Jurkat, Clone E6-1 (cell line): ENCODE measurements at regions not wholly inside any gene's neighbourhood (a gene's known extent, or its start where the extent isn't known, plus 50 kb on each side); places are given as distances from the start of the nearest gene placed in this dataset.

Experiments used
- DNase-seq: peaks from one replicate; pipeline ENCODE4 v3.0.0-alpha.2; 2011; ENCODE audit warnings: low read depth, low spot score
- H3K4me3 ChIP-seq: 2 replicates; pipeline ENCODE4 v1.5.1; 2011; ENCODE audit warnings: mild to moderate bottlenecking, low read length, control low read depth, moderate library complexity

GRCh38 chr6:166877906-166878305, 78.4 kb downstream of the RNASET2 start:
- DNase-seq: no peak
- no peak overlapping the region for H3K4me3 ChIP-seq

- no peak for DNase-seq
- H3K4me3 ChIP-seq: no peak overlapping the region
Measured at GRCh38 chr6:166877349-166877748, 79.0 kb downstream of the RNASET2 start.

- no peak overlapping the region for H3K4me3 ChIP-seq
- no peak for DNase-seq
Measured at GRCh38 chr6:166872531-166873009, 83.8 kb downstream of the RNASET2 start.

- no peak for DNase-seq
Measured at GRCh38 chr6:166870602-166871208, 85.6 kb downstream of the RNASET2 start.

GRCh38 chr6:166866839-166867637, 89.3 kb downstream of the RNASET2 start:
- no peak overlapping the region for H3K4me3 ChIP-seq
- DNase-seq: no peak

More at GRCh38 chr6:166870602-166871208, 85.6 kb downstream of the RNASET2 start:
- no peak overlapping the region for H3K4me3 ChIP-seq

- no peak overlapping the region for H3K4me3 ChIP-seq
- no peak for DNase-seq
Measured at GRCh38 chr6:166864333-166864732, 92.0 kb downstream of the RNASET2 start.

- no peak overlapping the region for H3K4me3 ChIP-seq
- no peak for DNase-seq
Measured at GRCh38 chr6:166862978-166863530, 93.3 kb downstream of the RNASET2 start.

GRCh38 chr6:166862287-166862977, 93.9 kb downstream of the RNASET2 start:
- no peak overlapping the region for H3K4me3 ChIP-seq
- DNase-seq: peak; percentile 6

GRCh38 chr6:166861961-166862286, 94.4 kb downstream of the RNASET2 start:
- H3K4me3 ChIP-seq: no peak overlapping the region
- no peak for DNase-seq

- no peak for DNase-seq
- no peak overlapping the region for H3K4me3 ChIP-seq
Measured at GRCh38 chr6:166861304-166861703, 95.0 kb downstream of the RNASET2 start.

- DNase-seq: no peak
Measured at GRCh38 chr6:166860392-166860791, 96.0 kb downstream of the RNASET2 start.

GRCh38 chr6:166855416-166855815, 100.9 kb downstream of the RNASET2 start:
- no peak for DNase-seq
- no peak overlapping the region for H3K4me3 ChIP-seq

More at GRCh38 chr6:166860392-166860791, 96.0 kb downstream of the RNASET2 start:
- no peak overlapping the region for H3K4me3 ChIP-seq

- no peak overlapping the region for H3K4me3 ChIP-seq
- no peak for DNase-seq
Measured at GRCh38 chr6:166853371-166854325, 102.7 kb downstream of the RNASET2 start.

- DNase-seq: no peak
- H3K4me3 ChIP-seq: no peak overlapping the region
Measured at GRCh38 chr6:166852451-166852975, 103.8 kb downstream of the RNASET2 start.

GRCh38 chr6:166851911-166852310, 104.4 kb downstream of the RNASET2 start:
- no peak for DNase-seq

GRCh38 chr6:166851426-166851825, 104.9 kb downstream of the RNASET2 start:
- DNase-seq: no peak
- no peak overlapping the region for H3K4me3 ChIP-seq

More at GRCh38 chr6:166851911-166852310, 104.4 kb downstream of the RNASET2 start:
- no peak overlapping the region for H3K4me3 ChIP-seq

GRCh38 chr6:166850677-166851076, 105.7 kb downstream of the RNASET2 start:
- DNase-seq: no peak
- no peak overlapping the region for H3K4me3 ChIP-seq

GRCh38 chr6:166849749-166850183, 106.6 kb downstream of the RNASET2 start:
- no peak overlapping the region for H3K4me3 ChIP-seq
- DNase-seq: no peak
